GM18505 (cell line): ENCODE measurements at regions not wholly inside any gene's neighbourhood (a gene's known extent, or its start where the extent isn't known, plus 50 kb on each side); places are given as distances from the start of the nearest gene placed in this dataset.

ENCODE experiments used
- ATAC-seq: cut with Tn5 transposase; IDR thresholded peaks from one replicate; pipeline ENCODE4 v1.9.1; 2021; ENCODE audit not compliant: unreplicated experiment
- POLR2A ChIP-seq: IDR thresholded peaks from 4 replicates; pipeline ENCODE4 v1.6.1; 2011; ENCODE audit warnings: borderline replicate concordance; ENCODE audit not compliant: insufficient read depth, insufficient read length; ENCODE audit errors: extremely low read depth

GRCh38 chr11:122062763-122063162, 53.3 kb downstream of the BLID start:
- TF ChIP-seq POLR2A, result no peak
- no peak for ATAC-seq

DNA sequence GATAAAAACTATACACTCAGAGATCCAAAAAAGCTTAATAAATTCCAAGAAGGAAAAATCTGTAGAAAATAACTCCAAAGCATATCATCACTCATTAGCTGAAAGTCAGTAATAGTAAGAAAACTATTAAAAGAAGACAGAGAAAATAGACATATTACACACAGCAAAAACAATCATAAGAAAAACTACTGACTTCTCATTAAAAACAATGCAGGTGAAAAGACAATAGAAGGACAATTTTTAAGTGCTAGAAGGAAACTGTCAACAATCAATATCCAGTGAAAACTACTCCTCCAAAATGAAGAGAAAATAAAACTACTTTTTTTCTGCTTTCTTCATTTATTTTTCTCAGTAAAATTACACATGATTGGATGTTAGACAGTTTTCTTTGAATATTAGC, 56.5 kb downstream of the BLID start:
- TF ChIP-seq POLR2A, result no peak
- ATAC-seq, result no peak

DNA sequence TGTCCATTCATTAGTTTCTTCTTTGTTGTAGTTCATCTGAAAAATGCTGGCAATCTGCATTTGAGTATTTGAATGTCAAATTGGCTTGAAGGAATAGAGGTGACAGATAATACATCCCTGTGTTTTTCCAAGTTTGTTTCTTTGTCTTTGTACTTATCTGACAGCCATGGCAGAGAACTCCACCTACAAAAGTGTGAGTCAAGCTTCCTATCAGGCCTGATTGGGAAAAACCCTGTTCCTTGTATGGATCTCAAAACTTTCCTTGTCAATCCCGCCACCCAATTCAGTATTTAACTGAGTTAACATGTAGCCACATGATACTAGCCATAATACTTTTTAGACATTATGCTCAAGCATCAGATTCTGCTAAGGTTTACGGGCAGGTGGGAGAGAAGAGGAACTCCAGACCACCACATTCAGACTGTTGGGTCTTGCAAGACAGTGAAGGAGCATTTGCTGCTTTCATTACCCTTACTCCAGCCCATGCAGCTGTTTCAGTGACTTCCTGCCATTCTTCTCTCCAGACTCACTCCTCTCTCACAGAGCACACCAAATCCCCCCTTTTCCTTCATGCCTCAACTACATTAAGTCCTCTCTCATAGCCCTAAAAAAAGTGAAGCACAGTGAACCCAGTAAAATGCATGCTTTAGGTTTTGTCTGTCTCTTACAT, 65.9 kb downstream of the BLID start:
- TF ChIP-seq POLR2A, result no peak
- ATAC-seq, result no peak

GRCh38 chr11:122048401-122048800, 67.6 kb downstream of the BLID start:
- TF ChIP-seq POLR2A, result no peak
- ATAC-seq, result no peak

- TF ChIP-seq POLR2A, result no peak
- no peak for ATAC-seq
These were observed 69.2 kb downstream of the BLID start for GRCh38 chr11:122046846-122047245.

- no peak for TF ChIP-seq POLR2A
- no peak for ATAC-seq
These were observed 69.6 kb downstream of the BLID start for GRCh38 chr11:122046438-122046837.

GRCh38 chr11:122045181-122045586, 70.8 kb downstream of the BLID start:
- no peak for TF ChIP-seq POLR2A
- ATAC-seq, result no peak

DNA sequence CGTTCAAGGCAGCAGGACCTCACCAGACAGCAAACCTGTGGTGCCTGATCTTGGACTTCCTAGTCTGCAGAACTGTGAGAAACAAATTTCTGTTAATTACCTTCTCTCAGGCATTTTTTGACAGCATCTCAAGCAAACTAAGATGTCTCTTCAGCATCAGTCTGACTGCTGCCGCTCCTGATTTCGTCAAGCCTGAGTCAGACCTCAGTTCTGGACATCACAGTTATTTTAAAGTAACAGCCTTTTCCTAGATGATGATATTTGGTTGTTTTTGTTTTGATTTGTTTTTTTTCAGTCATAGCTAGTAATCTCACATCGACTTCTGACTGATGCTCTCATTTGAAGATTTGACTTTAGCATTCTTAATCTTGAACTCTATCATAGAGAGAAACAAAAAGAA, 71.9 kb downstream of the BLID start:
- no peak for TF ChIP-seq POLR2A
- ATAC-seq, result no peak

DNA sequence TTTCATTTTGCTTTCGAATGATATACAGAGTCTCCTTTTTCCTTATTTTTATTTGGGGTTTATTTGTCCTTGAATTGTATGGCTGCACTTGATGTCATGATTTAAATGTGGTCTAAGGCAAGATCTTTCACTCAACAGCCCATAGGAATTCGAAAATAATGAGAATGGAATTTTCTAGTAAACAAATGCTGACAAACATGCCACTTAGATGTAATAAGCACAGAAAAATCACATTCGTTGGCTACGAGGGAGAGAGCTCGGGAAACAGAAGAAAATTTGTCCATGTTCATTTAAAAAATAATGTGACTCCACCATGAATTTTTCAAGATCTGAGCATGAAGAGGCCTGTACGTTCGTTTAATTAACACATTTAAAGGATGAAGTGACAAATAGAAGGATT, 73.0 kb downstream of the BLID start:
- no peak for TF ChIP-seq POLR2A
- no peak for ATAC-seq

GRCh38 chr11:122040464-122040863, 75.6 kb downstream of the BLID start:
- TF ChIP-seq POLR2A, result no peak
- no peak for ATAC-seq

DNA sequence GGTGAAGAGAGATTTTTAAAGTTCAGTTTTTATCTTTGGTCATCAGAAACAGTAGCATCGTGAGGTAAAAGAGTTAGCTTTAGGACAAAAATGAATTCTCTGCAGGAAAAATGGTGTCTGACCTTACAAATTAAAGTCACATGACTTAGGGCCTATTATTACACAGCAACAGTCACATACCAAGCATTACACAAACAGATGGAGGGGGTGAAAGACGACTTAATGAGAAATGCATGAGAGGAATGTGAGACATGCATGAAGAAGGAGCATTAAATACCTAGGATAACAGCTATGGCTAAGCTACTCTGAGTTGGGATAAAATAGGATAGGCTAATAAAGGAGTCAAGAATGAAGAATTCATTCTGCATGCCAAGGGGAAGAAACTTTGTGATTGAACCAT, 77.5 kb downstream of the BLID start:
- TF ChIP-seq POLR2A, result no peak
- ATAC-seq, result no peak

DNA sequence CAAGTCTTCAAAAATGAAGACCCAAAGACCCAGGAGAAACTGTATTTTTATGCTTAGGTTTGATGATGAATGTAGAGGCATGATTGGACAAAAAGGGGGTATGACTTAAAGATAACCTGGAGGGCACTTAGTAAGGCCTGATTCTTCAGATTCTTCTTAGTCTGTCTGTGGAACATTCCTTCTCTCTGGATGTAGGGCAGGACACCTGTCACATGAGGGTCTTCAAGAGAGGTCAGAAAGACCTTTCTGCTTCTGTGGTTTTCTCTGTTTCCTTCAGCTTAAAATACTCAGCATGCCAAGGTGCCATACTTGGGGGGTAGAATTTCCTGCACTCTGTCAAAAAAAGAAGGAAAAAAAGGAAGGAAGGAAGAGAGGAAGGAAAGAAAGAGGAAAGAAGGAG, 78.1 kb downstream of the BLID start:
- no peak for TF ChIP-seq POLR2A
- ATAC-seq, result no peak

DNA sequence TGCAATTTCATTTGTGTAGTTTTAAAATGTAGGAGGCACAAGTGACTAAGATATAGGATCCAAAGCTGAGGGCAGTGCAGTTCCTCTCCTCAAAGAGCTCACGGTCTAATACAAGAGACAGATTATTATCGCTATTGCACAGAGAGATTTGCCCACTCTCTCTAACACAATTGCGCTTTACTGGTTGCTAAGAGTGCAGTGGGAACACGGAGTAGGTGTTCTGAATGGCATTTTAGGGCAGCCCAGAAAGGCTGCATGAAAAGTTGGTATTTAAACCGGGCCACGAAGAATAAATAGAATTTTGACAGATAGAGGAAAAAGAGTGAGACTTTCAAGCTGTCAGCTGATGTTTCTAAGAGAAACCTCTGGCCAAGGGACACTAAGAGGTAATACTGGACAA, 79.5 kb downstream of the BLID start:
- no peak for ATAC-seq
- TF ChIP-seq POLR2A, result no peak

DNA sequence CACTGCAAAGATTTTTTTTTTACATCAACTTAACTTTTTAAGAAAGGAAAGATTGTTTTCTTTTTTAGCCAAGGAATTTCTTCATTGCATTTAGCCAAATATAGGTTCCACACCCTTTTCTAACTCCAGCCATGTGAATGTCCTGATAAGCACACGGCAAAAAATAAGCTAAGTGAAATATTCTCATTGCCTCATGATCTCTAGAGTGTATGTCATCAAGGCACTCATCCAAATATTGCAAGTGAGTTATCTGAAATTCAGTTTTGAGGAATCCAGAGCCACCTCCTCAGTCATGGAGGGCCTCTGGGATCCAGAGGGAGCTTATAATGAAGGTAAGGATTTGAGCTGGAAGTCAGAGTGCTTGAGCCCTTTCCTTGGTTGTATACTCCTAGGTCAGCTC, 80.0 kb downstream of the BLID start:
- TF ChIP-seq POLR2A, result no peak

DNA sequence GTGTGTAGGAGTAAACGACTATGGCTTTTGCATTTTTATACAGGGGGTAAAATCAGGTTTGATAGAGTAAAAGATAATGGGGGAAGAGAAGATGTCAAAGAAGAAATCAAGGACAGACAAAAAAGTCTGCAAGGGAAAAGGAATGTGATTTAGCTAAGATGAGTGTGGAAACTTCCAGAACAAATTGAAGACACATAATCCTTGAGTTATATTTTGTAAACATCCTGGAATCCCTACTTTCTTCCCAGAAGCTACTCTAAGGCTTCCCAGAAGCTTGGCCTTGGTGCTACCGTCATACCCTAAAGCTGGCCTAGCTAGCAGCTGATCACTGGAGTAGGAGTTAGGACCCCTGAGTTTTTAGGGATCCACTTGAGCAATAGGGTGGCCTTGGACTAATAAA, 82.4 kb downstream of the BLID start:
- ATAC-seq, result no peak
- no peak for TF ChIP-seq POLR2A

More for the DNA sequence above, 80.0 kb downstream of the BLID start:
- no peak for ATAC-seq
